ENCODE measurements at regions not wholly inside any gene's neighbourhood (a gene's known extent, or its start where the extent isn't known, plus 50 kb on each side); places are given as distances from the start of the nearest gene placed in this dataset.

DNA sequence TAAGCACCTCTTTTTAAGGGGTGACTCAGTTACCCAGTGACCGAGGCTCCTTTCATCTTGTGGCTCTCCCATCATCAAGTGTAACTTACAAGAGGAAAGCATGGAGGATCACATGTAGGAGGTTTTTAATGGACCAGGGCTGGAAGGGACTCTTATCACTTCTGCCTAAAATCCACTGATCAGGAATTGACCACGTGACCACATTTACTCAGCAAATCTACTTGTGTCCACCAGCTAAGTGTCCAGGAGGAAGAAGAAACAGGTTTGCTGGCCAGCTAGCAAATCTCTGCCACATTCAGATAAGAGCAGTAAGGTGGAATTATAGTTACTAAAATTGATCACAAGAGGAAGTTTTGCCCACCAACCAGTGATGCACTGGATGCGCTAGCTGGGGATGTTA lies 486.0 kb downstream of the ENC1 start:
- H3K36me3 Mint-ChIP-seq (ENCODE audit: low read depth) = no peaks in the 10 kb centered on the region
- no peak overlapping the region for H3K27ac Mint-ChIP-seq
- POLR2A ChIA-PET = no interaction called here
- ATAC-seq (ENCODE audit: low read depth) = no peak
- H3K27me3 Mint-ChIP-seq = no peaks in the 10 kb centered on the region
- DNase-seq = no peak
- H3K4me1 Mint-ChIP-seq = no peaks in the 10 kb centered on the region
- H3K9me3 Mint-ChIP-seq = no peaks in the 10 kb centered on the region
- intact Hi-C loops (cut with micrococcal nuclease) = no loop called here
- no peak overlapping the region for H3K4me3 Mint-ChIP-seq
- CTCF ChIA-PET = no interaction called here
- TF ChIP-seq, protein P1, sequence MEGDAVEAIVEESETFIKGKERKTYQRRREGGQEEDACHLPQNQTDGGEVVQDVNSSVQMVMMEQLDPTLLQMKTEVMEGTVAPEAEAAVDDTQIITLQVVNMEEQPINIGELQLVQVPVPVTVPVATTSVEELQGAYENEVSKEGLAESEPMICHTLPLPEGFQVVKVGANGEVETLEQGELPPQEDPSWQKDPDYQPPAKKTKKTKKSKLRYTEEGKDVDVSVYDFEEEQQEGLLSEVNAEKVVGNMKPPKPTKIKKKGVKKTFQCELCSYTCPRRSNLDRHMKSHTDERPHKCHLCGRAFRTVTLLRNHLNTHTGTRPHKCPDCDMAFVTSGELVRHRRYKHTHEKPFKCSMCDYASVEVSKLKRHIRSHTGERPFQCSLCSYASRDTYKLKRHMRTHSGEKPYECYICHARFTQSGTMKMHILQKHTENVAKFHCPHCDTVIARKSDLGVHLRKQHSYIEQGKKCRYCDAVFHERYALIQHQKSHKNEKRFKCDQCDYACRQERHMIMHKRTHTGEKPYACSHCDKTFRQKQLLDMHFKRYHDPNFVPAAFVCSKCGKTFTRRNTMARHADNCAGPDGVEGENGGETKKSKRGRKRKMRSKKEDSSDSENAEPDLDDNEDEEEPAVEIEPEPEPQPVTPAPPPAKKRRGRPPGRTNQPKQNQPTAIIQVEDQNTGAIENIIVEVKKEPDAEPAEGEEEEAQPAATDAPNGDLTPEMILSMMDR (IDR thresholded peaks at IDR 0.05) = no peak

DNA sequence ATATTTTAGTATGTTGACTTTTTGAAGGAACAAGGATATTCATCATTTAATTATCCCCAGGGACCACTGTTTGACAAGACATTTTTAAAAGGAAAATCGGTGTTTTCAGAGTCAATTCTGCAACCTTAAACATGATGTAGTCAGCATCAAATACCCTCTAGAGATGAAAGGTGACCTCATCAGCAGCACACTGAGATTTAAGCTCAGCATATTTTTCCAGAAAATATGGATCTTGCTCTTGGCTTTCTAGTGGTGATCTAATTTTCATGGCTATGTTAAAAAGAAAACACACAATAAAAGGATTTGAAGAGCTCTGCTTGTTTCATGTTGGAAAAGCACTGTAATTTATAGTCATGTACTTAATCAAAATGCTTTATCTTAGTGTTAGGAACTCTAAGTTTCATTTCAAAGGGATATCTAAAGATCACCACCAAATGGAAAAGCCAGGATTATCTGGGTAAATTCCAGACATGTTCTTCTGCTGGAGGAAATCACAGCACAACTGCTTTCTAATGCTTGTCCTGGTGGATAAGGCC lies 487.2 kb downstream of the ENC1 start:
- no peaks in the 10 kb centered on the region for H3K4me1 Mint-ChIP-seq
- ChIA-PET POLR2A (no interaction called here), CTCF (no interaction called here)
- intact Hi-C loops (cut with micrococcal nuclease) = no loop called here
- no peaks in the 10 kb centered on the region for H3K9me3 Mint-ChIP-seq
- TF ChIP-seq, protein P1 (IDR thresholded peaks at IDR 0.05) = no peak
- DNase-seq (no peak), ATAC-seq (ENCODE audit: low read depth) (no peak)
- no peak overlapping the region for H3K27ac Mint-ChIP-seq
- H3K4me3 Mint-ChIP-seq = no peak overlapping the region
- H3K36me3 Mint-ChIP-seq (ENCODE audit: low read depth) = no peaks in the 10 kb centered on the region
- no peaks in the 10 kb centered on the region for H3K27me3 Mint-ChIP-seq

- POLR2A ChIA-PET = no interaction called here
- Mint-ChIP-seq H3K4me3 (no peak overlapping the region), H3K4me1 (no peaks in the 10 kb centered on the region), H3K9me3 (no peaks in the 10 kb centered on the region), H3K27me3 (no peaks in the 10 kb centered on the region), H3K27ac (no peak overlapping the region), H3K36me3 (ENCODE audit: low read depth) (no peaks in the 10 kb centered on the region)
- DNase-seq = no peak
- intact Hi-C loops (cut with micrococcal nuclease) = no loop called here
- TF ChIP-seq, protein P1 (IDR thresholded peaks at IDR 0.05) = no peak
- CTCF ChIA-PET = no interaction called here
- no peak for ATAC-seq (ENCODE audit: low read depth)
Observed at GRCh38 chr5:74152625-74153254, 487.8 kb downstream of the ENC1 start.

DNA sequence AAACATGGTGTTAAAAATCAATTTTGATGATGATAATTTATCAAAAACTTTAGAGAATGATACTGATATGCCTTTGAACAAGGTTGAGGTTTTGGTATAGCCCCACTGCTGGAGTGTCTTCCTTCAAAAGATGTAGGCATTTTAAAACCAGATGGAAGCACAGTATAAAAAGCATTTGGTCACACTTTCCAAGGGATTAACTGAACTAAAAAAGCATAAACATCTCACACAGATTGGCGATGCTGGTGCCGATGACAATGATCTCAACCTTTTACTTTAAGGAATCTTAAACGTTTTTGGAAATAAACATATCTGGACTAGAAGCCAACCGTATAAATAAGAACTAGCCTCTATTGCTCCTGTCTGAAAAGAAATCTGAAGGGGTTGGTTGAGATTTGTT lies 488.4 kb downstream of the ENC1 start:
- POLR2A ChIA-PET = no interaction called here
- Mint-ChIP-seq H3K9me3 (no peaks in the 10 kb centered on the region), H3K4me1 (no peaks in the 10 kb centered on the region), H3K27ac (no peak overlapping the region), H3K4me3 (no peak overlapping the region), H3K27me3 (no peaks in the 10 kb centered on the region), H3K36me3 (ENCODE audit: low read depth) (no peaks in the 10 kb centered on the region)
- ATAC-seq (ENCODE audit: low read depth) (no peak), DNase-seq (no peak)
- CTCF ChIA-PET = no interaction called here
- intact Hi-C loops (cut with micrococcal nuclease) = no loop called here
- TF ChIP-seq, protein P1 (IDR thresholded peaks at IDR 0.05) = no peak

GRCh38 chr5:74149395-74149794 lies 491.1 kb downstream of the ENC1 start:
- no peak for DNase-seq
- no peaks in the 10 kb centered on the region for H3K4me1 Mint-ChIP-seq
- no peaks in the 10 kb centered on the region for H3K36me3 Mint-ChIP-seq (ENCODE audit: low read depth)
- intact Hi-C loops (cut with micrococcal nuclease) = no loop called here
- TF ChIP-seq, protein P1 (IDR thresholded peaks at IDR 0.05) = no peak
- ATAC-seq (ENCODE audit: low read depth) = no peak
- no peaks in the 10 kb centered on the region for H3K9me3 Mint-ChIP-seq
- no peaks in the 10 kb centered on the region for H3K27me3 Mint-ChIP-seq
- POLR2A ChIA-PET = no interaction called here
- no peak overlapping the region for H3K4me3 Mint-ChIP-seq
- CTCF ChIA-PET = no interaction called here
- H3K27ac Mint-ChIP-seq = no peak overlapping the region

All from activated B cell treated with CpG ODN at 0.5 μM for 24 hours (primary cell).